NCI-H2029 (cell line): ENCODE measurements at regions not wholly inside any gene's neighbourhood (a gene's known extent, or its start where the extent isn't known, plus 50 kb on each side); places are given as distances from the start of the nearest gene placed in this dataset.

Source experiments
- DNase-seq: peaks from one replicate; lab custom pipeline; 2025; lab: John Stamatoyannopoulos, UW

DNA sequence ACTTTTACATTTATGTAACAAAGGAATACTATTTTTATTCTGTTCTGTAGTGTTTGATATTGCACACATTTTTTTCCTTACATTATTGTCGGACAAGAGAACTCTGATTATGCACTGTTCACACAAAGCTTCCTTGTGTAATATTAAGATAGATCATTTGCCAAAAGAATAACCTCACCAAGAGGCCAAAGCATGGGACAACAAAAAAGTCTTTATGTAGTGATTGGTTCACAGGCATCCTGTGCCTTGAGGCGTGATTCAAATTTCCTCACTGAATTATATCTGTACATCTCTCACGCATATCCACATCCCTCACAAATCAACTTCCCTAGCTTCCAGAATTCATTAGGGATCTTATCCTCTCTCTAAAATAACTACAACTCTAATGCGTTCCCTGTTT, 642.7 kb downstream of the NR4A2 start:
- no peak for DNase-seq

DNA sequence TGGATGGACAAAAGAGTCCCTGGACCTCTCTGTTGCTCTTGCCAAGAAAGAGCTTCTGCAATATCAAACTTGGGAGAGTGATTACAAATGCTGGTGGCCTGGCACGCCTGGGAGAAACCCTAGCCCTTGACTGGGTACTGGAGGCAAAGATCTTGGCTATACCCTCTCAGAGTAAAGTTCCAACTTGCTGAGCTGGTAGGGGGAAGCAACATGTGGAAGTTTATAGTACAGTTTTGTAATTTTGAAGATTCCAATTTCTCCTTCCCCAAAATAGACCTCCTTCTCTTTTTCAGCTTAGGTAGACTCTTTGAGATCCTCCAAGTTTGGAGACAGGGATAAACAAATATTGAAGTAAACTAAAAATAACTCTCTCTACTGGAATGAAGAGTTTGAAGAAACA, 645.3 kb downstream of the NR4A2 start:
- no peak for DNase-seq

DNA sequence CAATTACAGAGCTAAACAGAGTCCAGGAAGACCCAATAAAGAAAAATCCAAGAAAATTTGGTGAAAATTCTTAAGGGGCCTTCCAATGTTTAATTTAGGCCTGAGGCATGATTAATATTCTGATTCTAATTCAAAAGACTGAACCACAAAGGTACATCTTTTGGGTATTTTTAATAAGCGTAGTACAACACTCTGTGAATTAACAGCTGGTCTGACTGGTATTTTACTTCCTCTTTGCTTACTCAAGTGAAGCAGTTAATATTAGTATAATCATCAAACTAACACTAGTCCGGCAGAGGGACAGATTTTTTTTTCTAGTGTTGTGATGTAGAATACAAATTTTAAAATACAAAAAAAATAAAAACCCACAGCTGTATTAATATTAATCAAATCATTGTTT, 652.9 kb downstream of the NR4A2 start:
- no peak for DNase-seq

- DNase-seq, result no peak
Observed at GRCh38 chr2:155675920-155676319, 656.6 kb downstream of the NR4A2 start.

GRCh38 chr2:155665704-155666103, 666.8 kb downstream of the NR4A2 start:
- DNase-seq, result no peak

GRCh38 chr2:155663265-155663664, 669.3 kb downstream of the NR4A2 start:
- DNase-seq, result no peak

- no peak for DNase-seq
Observed at GRCh38 chr2:155662224-155662623, 670.3 kb downstream of the NR4A2 start.

GRCh38 chr2:155653176-155653575, 679.3 kb downstream of the NR4A2 start:
- DNase-seq, result no peak

DNA sequence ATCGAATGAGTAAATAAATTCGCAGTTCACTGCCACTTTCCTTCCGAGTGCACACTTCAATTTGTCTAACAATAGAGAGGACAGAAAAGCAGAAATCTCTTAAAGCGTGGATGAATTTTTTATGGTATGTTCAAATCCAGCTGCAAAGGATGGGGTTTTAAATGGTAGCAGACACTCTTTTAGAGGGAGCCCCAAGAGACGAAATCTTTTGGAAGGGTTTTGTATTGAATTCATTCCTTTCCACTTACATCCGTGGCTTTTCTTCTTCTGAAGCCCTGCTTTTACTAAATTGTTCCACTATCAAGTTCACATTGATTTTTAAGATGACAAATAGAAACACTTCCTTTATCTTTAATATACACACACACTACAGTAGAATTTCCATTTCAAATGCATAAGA, 680.7 kb downstream of the NR4A2 start:
- DNase-seq, result no peak

- no peak for DNase-seq
Observed at GRCh38 chr2:155645791-155646190, 686.7 kb downstream of the NR4A2 start.

- no peak for DNase-seq
Observed at GRCh38 chr2:155643056-155643775, 689.3 kb downstream of the NR4A2 start.

- no peak for DNase-seq
Observed at GRCh38 chr2:155633887-155634570, 698.5 kb downstream of the NR4A2 start.

- no peak for DNase-seq
Observed at GRCh38 chr2:155633060-155633839, 699.3 kb downstream of the NR4A2 start.

GRCh38 chr2:155630760-155631159, 701.8 kb downstream of the NR4A2 start:
- DNase-seq, result no peak

DNA sequence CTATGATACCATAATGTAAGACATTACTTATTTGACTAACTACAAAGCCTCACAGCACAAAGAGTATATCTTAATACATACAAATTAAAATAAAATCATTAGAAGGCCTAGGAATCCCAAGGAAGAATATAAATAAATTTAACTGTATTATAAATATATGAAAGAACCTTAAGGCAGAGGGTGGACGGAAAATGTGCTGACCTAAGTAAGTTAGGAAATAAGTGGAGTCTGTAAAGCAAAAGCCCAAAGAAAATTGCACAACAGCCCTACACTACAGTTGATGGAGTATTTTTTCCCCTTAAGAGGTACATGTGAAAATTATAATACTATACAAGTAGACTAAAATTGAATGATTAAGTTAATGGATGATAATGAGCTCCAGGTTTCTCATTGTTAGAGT, 710.1 kb downstream of the NR4A2 start:
- no peak for DNase-seq

- no peak for DNase-seq
Observed at GRCh38 chr2:155600914-155601760, 731.4 kb downstream of the NR4A2 start.

- DNase-seq, result no peak
Observed at GRCh38 chr2:155600296-155600695, 732.2 kb downstream of the NR4A2 start.

- no peak for DNase-seq
Observed at GRCh38 chr2:155599834-155600233, 732.7 kb downstream of the NR4A2 start.

DNA sequence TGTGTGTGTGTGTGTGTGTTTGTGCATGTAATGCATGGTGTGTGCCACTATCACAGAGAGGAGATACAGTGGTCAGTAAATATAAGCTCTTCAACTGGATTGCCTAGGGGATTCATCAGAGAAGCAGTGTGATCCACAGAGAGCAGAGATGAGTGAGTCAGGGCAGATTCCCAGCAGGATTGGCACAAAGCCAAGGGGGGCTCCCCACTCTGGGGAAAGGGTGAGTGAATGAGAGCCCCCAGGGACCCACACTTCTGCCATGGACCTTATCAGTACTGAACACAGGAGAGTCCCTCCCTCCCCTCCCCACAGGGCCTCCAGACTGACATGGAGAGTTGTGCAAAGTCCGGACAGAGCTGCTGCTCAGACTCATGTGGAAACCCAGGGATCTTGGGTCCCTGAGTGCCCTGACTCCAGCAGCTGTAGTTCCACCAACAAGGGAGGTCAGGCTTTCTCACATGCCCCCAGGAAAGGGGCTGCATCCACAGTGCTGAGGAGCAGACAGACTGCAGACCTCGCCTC, 748.8 kb downstream of the NR4A2 start:
- DNase-seq, result no peak

DNA sequence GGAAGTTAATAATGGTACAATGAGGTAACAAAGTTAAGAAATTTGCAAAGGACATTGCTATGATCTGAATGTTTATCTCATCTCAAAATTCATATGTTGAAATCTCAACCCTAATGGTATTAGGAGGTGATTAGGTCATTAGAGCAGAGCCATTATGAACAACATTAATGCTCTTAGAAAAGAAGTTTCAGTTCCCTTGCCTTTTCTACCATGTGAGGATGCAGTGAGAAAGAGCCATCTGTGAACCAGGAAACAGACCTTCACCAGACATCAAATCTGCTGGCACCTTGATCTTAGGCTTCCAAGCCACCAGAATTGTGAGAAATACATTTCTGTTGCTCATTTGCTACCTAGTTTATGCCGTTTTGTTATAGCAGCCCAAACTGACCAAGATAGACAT, 757.6 kb downstream of the NR4A2 start:
- no peak for DNase-seq

DNA sequence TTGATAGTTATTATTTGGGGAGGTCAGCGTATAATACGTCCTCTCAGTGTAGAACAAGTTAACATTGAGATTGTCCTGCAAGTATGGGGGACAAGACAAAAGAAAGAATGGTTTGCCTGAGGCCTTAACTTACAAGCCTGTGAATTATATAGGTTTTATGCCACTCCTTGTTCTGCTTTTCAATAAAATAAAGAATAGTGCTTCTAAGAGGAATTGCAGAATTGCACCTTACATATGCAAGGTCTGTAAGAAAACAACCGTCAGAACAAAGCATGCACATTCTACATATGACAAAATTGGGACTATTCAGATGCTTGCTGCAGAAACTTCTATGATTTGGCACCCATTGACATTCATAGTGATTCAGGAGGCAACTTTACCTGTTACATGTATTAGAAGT, 785.0 kb downstream of the NR4A2 start:
- DNase-seq, result no peak
